Ovary (tissue), 3 donors: ENCODE measurements at regions not wholly inside any gene's neighbourhood (a gene's known extent, or its start where the extent isn't known, plus 50 kb on each side); places are given as distances from the start of the nearest gene placed in this dataset.

ENCODE experiments used
- EP300 ChIP-seq: sonication (generic); formaldehyde crosslinking; IDR thresholded peaks from one replicate; pipeline ENCODE4 v1.6.1; 2017; ENCODE audit warnings: antibody characterized with exemption
- POLR2A ChIP-seq: fragments of 450-650 bp; IDR thresholded peaks from one replicate; pipeline ENCODE4 v1.6.1; 2017; ENCODE audit warnings: antibody characterized with exemption, mild to moderate bottlenecking, moderate library complexity
- TF ChIP-seq, protein P1 (sequence below), 3 donors: fragments of 450-650 bp in 2 of 3; fragments of 200-600 bp in 1 of 3; IDR thresholded peaks; one replicate each; pipeline versions ENCODE4 v1.5.1 to v1.8.0; 2016 to 2022; ENCODE audit warnings: antibody characterized with exemption in 3 of 3, mild to moderate bottlenecking in 1 of 3
- donor health status: DM: no; HTN: no; CAD: no.

DNA sequence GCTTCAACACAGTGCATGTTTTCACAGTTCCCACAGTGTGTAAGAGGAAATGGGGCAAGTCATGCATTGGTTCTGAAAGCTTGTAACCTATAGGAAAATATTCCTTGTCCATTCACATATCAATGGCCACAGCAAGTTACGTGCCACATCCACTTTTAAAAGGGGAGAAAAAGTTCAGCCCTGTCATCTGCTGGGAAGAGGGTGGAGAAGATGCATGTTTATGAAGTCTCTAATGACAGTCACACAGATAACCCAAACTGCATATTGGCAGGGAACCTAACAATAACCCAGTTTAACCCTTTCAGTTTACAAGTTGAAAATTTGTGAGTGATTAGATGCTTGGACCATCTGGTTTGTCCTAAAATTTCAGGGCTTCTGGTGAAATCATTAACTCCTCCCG, 159.3 kb downstream of the MTRR start:
- TF ChIP-seq, protein P1, sequence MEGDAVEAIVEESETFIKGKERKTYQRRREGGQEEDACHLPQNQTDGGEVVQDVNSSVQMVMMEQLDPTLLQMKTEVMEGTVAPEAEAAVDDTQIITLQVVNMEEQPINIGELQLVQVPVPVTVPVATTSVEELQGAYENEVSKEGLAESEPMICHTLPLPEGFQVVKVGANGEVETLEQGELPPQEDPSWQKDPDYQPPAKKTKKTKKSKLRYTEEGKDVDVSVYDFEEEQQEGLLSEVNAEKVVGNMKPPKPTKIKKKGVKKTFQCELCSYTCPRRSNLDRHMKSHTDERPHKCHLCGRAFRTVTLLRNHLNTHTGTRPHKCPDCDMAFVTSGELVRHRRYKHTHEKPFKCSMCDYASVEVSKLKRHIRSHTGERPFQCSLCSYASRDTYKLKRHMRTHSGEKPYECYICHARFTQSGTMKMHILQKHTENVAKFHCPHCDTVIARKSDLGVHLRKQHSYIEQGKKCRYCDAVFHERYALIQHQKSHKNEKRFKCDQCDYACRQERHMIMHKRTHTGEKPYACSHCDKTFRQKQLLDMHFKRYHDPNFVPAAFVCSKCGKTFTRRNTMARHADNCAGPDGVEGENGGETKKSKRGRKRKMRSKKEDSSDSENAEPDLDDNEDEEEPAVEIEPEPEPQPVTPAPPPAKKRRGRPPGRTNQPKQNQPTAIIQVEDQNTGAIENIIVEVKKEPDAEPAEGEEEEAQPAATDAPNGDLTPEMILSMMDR (IDR thresholded peaks at IDR 0.05): no peak
- TF ChIP-seq POLR2A: no peak
- TF ChIP-seq EP300: no peak
